ENCODE measurements at regions not wholly inside any gene's neighbourhood (a gene's known extent, or its start where the extent isn't known, plus 50 kb on each side); places are given as distances from the start of the nearest gene placed in this dataset.
A peak's percentile ranks its signal among the peaks of the same experiment; 100 is the strongest.

GRCh38 chr2:21369787-21370186 lies 246.0 kb downstream of the TDRD15 start:
- no peaks in the 10 kb centered on the region for H3F3A ChIP-seq (ENCODE audit: control insufficient read depth, insufficient read depth)
- no peak overlapping the region for H3K27ac ChIP-seq (ENCODE audit: low read depth, low read length)
- no peak overlapping the region for H3K4me2 ChIP-seq (ENCODE audit: low read length)
- no peaks in the 10 kb centered on the region for H3K79me2 ChIP-seq (ENCODE audit: control insufficient read depth, low read length)
- no peaks in the 10 kb centered on the region for H3K36me3 ChIP-seq (ENCODE audit: control insufficient read depth, low read length)
- no peaks in the 10 kb centered on the region for H4K20me1 ChIP-seq (ENCODE audit: control insufficient read depth, insufficient read depth, low read depth, low read length)
- H3K4me3 ChIP-seq (ENCODE audit: low read length) = no peak overlapping the region
- H3K4me1 ChIP-seq (ENCODE audit: control insufficient read depth, low read length) = no peaks in the 10 kb centered on the region
- TF ChIP-seq CTCF (IDR thresholded peaks at IDR 0.05; ENCODE audit: low read depth, low read length, poor library complexity, severe bottlenecking) = no peak
- no peak for TF ChIP-seq EZH2phosphoT487 (IDR thresholded peaks at IDR 0.05; ENCODE audit: borderline replicate concordance, low read length)
- H3K9me3 ChIP-seq (ENCODE audit: control insufficient read depth, insufficient read depth, low read length) = no peaks in the 10 kb centered on the region
- H3K9me2 ChIP-seq (replicated peaks; ENCODE audit: control insufficient read depth, low read length) = no peaks in the 10 kb centered on the region
- no peaks in the 10 kb centered on the region for H3K27me3 ChIP-seq (ENCODE audit: control insufficient read depth, low read length)

GRCh38 chr2:21371499-21372003 lies 247.8 kb downstream of the TDRD15 start:
- no peaks in the 10 kb centered on the region for H3K36me3 ChIP-seq (ENCODE audit: control insufficient read depth, low read length)
- no peaks in the 10 kb centered on the region for H4K20me1 ChIP-seq (ENCODE audit: control insufficient read depth, insufficient read depth, low read depth, low read length)
- H3K4me1 ChIP-seq (ENCODE audit: control insufficient read depth, low read length) = no peaks in the 10 kb centered on the region
- no peaks in the 10 kb centered on the region for H3K27me3 ChIP-seq (ENCODE audit: control insufficient read depth, low read length)
- no peaks in the 10 kb centered on the region for H3K9me2 ChIP-seq (replicated peaks; ENCODE audit: control insufficient read depth, low read length)
- no peak for TF ChIP-seq CTCF (IDR thresholded peaks at IDR 0.05; ENCODE audit: low read depth, low read length, poor library complexity, severe bottlenecking)
- no peak for TF ChIP-seq EZH2phosphoT487 (IDR thresholded peaks at IDR 0.05; ENCODE audit: borderline replicate concordance, low read length)
- no peaks in the 10 kb centered on the region for H3K9me3 ChIP-seq (ENCODE audit: control insufficient read depth, insufficient read depth, low read length)
- H3K4me2 ChIP-seq (ENCODE audit: low read length) = no peak overlapping the region
- no peaks in the 10 kb centered on the region for H3F3A ChIP-seq (ENCODE audit: control insufficient read depth, insufficient read depth)
- H3K79me2 ChIP-seq (ENCODE audit: control insufficient read depth, low read length) = no peaks in the 10 kb centered on the region
- H3K4me3 ChIP-seq (ENCODE audit: low read length) = no peak overlapping the region
- no peak overlapping the region for H3K27ac ChIP-seq (ENCODE audit: low read depth, low read length)

- TF ChIP-seq EZH2phosphoT487 (IDR thresholded peaks at IDR 0.05; ENCODE audit: borderline replicate concordance, low read length) (no peak), CTCF (IDR thresholded peaks at IDR 0.05; ENCODE audit: low read depth, low read length, poor library complexity, severe bottlenecking) (peak; percentile 59)
- no peaks in the 10 kb centered on the region for H3K9me3 ChIP-seq (ENCODE audit: control insufficient read depth, insufficient read depth, low read length)
- no peak overlapping the region for H3K4me2 ChIP-seq (ENCODE audit: low read length)
- no peak overlapping the region for H3K4me3 ChIP-seq (ENCODE audit: low read length)
- H3K27ac ChIP-seq (ENCODE audit: low read depth, low read length) = no peak overlapping the region
- H3K9me2 ChIP-seq (replicated peaks; ENCODE audit: control insufficient read depth, low read length) = no peaks in the 10 kb centered on the region
- no peaks in the 10 kb centered on the region for H4K20me1 ChIP-seq (ENCODE audit: control insufficient read depth, insufficient read depth, low read depth, low read length)
- no peaks in the 10 kb centered on the region for H3K79me2 ChIP-seq (ENCODE audit: control insufficient read depth, low read length)
- H3K27me3 ChIP-seq (ENCODE audit: control insufficient read depth, low read length) = no peaks in the 10 kb centered on the region
- H3F3A ChIP-seq (ENCODE audit: control insufficient read depth, insufficient read depth) = no peaks in the 10 kb centered on the region
- no peaks in the 10 kb centered on the region for H3K36me3 ChIP-seq (ENCODE audit: control insufficient read depth, low read length)
- H3K4me1 ChIP-seq (ENCODE audit: control insufficient read depth, low read length) = no peaks in the 10 kb centered on the region
These were observed 248.9 kb downstream of the TDRD15 start for GRCh38 chr2:21372654-21373053.
